Skeletal muscle cell (primary cell): ENCODE measurements at regions not wholly inside any gene's neighbourhood (a gene's known extent, or its start where the extent isn't known, plus 50 kb on each side); places are given as distances from the start of the nearest gene placed in this dataset.
"Not testable (repeated sequence)": the region's sequence is repeated elsewhere in the genome, so short reads cannot be mapped to it uniquely, and the experiment has no call there.

ENCODE experiments used
- DNase-seq: peaks from one replicate; pipeline ENCODE4 v3.0.0-alpha.2; 2010; ENCODE audit warnings: low read depth
- H3K4me3 ChIP-seq: 2 replicates; pipeline ENCODE4 v1.5.1; 2011; ENCODE audit warnings: low read depth, mild to moderate bottlenecking, control low read depth, low read length, moderate library complexity

DNA sequence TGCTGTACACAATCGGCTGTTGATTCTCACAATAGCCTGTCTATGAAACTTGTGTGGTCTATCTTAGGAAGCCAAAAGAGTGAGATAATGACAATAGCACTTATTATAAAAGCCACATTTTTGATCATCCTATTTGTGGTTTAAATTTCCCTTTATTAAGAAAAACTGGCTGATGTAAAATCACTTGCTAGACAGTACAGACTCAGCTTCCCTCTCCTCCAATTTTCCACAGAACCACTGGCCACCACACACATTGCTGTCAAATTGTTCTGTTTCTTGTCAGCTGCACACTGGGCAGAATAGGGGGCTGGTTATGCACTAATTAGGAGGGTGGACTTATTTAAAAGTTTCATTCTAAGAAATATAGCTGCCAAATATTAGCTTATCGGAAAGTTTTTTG lies 425.9 kb downstream of the EPHA3 start:
- DNase-seq, result no peak
- no peak overlapping the region for H3K4me3 ChIP-seq

DNA sequence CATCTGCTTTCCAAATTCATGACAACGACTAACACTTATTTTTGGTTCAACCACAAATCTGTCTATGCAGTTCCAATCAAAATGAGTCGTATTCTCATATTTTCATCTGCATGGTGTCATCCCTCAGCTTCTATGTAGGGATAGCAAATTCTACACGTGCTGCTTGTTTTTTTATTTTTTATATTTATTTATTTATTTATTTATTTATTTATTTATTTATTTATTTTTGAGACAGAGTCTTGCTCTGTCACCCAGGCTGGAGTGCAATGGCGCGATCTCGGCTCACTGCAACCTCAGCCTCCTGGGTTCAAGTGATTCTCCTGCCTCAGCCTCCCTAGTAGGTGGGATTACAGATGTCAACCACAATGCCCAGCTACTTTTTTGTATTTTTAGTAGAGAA lies 447.2 kb downstream of the EPHA3 start:
- DNase-seq, H3K4me3 ChIP-seq: not testable (repeated sequence)

DNA sequence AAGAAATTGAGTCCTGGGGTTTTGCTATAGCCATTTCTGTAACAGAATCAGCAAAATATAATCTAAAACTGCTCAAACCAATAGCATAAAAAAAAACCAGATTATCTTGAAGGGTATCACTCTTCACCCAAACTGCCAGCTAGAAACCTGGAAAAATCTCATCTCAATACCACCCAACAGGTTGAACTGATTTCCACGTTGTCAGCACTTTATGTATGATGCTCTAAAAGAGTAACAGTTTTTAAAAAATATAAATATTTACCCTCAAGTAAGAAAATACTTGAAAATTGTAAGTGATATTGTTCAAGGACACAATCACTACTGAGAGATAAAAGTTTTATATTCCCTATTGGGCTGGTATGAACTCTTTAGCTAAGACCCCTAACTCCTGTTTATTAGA lies 451.3 kb downstream of the EPHA3 start:
- no peak for DNase-seq
- H3K4me3 ChIP-seq, result no peak overlapping the region

DNA sequence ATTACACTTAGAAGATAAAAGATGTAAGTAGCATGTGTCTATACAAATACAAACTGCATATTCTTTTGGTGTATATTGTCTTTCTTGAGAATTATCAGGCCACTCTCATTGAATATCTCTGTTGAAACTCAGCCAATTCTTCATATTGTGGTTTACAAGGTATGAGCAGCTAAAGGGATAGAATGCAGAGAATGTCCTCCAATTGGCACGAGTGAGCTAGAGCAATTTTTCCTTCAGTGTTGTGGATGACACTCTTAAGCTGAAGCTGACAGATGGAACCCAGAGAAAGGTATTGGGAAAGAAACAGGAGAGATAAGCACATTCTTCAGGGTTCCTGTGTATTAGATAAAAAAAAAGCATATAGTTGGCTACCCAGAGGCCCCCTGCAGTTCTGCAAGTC lies 453.1 kb downstream of the EPHA3 start:
- DNase-seq, result peak; percentile 43
- no peak overlapping the region for H3K4me3 ChIP-seq

DNA sequence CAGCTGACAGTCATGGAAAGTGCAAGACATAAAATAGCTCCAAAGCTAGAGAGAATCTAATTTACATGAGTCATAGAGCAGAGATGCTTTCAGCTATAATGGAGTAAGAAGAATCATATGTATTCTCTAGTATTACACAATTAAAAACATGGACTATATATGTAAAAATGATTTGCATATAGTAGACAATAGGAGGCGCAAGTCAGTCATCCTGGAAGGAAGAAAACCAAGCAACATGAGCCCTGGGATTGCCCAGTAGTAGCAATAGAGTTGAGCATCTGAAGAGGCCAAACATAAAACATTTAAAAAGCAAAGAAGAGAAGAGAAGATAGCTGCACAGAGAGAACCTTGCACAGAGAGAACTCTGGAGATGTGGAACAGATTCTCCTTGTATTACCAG lies 455.0 kb downstream of the EPHA3 start:
- DNase-seq, result no peak
- no peak overlapping the region for H3K4me3 ChIP-seq

DNA sequence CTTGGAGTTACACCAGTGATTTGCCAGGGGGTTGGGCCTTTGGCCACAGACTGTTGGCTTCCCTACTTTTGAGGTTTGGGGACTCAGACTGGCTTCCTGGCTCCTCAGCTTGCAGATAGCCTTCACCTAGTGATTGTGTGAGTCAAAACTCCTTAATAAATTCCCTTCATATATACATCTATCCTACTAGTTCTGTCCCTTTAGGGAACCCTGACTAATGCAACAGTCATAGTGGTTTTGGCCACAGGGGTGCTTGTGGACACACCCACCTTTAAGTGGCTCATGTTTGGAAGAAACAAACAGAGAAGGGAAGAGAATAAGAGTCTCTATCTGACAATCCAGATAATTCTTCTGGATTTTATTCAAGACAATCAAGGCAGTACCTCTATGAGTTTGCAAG lies 457.7 kb downstream of the EPHA3 start:
- no peak overlapping the region for H3K4me3 ChIP-seq
- DNase-seq, result no peak

DNA sequence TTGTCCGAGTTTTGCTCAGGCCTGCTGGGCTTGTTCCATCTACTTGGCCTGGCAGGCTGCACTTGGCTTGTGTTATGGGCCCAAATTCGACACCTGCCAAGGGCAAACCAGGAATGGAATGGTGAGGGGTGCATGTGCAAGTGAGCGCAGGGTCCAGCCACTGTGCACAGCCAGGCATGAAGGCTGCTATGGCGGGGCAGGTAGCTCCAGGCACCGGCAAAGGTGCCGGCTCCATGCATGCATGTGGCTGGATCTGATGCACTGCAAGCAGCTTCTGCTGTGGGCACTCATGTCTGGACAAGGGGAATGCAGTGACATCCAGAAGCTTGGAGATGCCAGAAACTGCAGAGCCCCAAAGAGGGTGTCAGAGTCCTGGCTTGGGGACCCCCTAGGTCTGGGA lies 463.0 kb downstream of the EPHA3 start:
- no peak for DNase-seq
- H3K4me3 ChIP-seq, result no peak overlapping the region

DNA sequence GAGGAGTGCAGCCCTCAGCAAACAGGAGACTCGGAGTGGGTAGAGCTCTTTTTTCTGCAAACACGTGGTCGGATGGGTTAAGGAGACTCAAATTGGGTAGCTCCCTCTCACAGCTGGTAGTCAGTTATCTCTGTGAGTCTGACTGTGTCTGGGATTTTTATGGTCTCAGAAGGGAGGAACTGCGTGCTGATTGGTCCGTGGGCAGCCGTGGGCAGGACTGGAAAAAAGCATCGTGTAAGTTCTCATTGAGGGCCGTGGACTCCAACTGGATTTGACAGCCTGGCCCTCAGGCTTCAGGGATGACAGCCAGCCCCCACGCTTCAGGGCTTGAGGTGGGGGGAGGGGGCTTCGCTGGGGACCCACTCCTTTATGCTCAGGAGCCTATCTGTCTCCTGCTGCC lies 463.9 kb downstream of the EPHA3 start:
- no peak for DNase-seq
- H3K4me3 ChIP-seq, result no peak overlapping the region

DNA sequence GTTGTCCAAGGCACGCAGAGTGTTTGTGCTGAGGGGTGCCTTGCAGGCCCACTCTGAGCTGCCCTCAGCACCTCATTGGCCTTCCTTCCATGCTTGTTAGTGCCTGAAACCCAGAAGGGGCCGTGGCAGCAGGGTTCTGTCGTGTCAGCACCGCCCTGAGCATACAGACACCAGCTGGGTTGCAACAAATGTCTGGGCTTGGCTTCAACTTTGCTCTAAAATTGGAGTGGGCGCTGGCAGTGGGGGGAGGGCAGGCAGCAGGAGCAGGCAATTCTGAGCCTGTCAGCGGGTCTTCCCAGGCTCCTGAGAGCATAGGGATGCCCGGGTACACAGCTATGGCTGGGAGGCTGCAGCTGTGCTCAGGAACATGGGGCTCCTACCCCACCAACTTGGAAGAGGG lies 464.3 kb downstream of the EPHA3 start:
- no peak for DNase-seq
- H3K4me3 ChIP-seq, result no peak overlapping the region

DNA sequence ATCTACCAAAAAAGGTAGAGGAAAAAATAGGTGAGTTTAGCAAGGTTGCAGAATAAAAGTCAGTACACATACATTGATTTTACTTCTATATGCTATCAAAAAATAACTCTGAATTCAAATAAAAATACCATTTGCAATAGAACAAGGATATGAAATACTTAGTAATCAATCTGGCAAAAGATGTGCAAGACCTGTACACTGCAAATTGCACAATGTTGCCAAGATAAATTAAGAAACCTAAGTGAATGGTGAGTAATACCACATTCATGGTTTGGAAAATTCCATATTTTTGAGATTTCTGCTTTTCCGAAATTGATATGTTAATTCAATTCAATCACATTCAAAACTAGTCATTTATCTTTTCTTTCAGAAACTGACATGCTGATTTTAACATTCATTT lies 464.8 kb downstream of the EPHA3 start:
- no peak for DNase-seq

DNA sequence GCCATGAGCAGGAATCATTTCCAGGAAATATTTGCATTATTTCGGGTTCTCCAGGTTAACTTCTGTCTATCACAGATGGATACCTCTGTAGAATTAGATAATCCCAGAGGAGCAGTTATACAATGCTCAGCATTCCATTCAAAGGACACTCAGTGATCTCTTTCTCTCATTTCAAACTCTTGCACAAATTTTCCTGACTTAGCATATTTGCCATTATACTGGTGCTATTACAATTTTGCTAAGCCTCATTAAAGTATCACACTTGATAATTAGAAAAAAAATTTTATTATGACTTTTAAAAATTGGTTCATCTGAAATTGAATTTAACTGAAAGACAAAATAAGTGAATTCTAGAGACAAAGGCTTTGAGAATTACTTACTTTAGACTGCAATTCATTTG lies 469.0 kb downstream of the EPHA3 start:
- DNase-seq, result no peak
- no peak overlapping the region for H3K4me3 ChIP-seq

More for the DNA sequence above, 464.8 kb downstream of the EPHA3 start:
- no peak overlapping the region for H3K4me3 ChIP-seq

DNA sequence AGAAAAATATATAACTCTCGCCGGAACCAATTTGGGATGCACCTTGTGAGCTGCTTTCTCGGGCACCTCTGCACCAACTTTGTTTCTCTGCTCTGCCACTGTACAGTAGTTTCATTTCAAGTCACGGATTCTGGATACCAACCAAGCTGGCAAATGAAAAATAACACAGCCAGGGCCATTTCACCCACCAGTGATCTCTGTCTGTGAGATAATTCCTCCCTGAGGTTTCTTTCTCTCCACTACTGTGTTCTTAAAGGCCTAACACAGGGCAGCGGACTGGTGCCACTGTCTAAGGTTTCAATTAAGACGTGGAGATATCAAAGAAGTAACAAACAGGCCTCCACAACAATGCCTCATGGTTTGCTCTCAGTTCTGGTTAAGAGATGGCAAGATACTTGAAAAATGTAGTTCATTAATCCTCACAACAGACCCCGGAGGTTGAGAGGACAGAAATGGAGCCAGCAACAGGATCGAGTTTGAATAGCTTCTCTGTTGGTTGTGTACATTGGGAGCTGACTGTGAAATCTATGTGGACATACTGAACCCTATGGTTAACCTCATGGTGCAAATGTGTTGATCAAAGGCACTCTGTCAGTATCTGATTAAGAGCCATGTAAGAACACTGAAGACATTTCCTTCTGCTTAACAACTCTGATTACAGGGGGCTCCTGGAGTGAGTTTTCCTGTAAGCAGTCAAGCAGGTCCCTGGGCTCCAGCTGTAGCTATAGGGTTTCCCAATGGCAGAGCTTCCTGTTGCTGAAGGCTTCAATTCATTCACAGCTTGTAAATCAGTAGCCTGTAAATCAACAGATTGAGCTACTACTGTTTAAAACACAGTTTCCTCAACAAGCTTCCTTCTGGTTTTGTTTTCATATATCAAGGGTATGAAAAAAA lies 470.5 kb downstream of the EPHA3 start:
- H3K4me3 ChIP-seq, result no peak overlapping the region

DNA sequence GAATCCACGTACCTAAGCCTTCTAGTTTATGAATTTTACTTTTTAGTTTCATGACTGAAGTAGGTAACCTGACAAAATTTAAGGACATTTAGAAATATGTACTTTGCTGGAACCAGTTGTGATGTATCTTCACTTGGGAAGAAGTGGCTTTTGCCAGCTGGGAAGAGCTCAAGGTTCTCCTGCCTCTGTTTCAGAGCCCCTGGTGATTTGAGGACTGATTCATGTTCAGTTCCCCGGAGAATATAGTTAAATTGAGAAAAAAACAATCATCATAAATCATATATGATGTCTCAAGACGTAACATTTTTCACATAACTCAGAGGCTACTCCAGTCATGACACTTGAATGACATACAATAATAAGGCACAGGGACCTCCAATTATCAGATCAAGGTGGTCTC lies 473.4 kb downstream of the EPHA3 start:
- no peak overlapping the region for H3K4me3 ChIP-seq
- DNase-seq, result no peak

More for the DNA sequence above, 470.5 kb downstream of the EPHA3 start:
- no peak for DNase-seq

DNA sequence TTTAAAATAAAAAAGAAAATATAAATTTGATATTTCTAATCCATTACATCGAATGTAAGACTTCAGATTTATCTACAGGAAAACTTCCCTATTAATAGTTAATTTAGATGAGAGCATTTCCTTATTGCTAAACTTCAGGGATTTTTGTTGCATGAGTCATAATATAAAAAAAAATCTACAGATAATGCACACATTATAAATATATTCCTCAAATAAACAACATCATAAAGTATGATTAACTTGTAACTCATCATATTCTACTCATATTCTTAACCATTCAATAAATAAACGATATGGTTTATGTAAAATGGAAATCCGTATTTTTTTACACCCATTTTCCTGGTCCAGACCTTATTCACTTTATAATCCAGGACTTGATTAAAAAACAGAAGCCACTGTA lies 477.0 kb downstream of the EPHA3 start:
- no peak for DNase-seq
- no peak overlapping the region for H3K4me3 ChIP-seq

DNA sequence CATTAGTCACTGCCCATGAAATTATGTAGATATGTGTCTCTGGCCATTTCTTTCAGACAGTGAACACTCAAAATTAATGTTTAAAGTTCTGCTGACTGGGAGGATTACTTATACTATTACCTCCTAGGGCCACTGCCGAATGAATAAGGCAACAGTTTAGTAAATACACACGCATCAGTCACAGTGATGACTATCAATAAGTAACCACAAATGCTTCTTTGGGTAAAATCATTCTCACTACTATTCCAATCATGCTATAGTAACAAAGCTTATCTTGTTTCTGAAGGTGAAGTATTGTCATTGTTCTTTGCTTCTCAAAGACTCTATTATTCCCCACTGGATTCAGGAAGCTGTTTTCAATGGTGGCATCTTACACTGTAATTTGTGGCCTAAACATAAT lies 478.8 kb downstream of the EPHA3 start:
- no peak for DNase-seq
- H3K4me3 ChIP-seq, result no peak overlapping the region

DNA sequence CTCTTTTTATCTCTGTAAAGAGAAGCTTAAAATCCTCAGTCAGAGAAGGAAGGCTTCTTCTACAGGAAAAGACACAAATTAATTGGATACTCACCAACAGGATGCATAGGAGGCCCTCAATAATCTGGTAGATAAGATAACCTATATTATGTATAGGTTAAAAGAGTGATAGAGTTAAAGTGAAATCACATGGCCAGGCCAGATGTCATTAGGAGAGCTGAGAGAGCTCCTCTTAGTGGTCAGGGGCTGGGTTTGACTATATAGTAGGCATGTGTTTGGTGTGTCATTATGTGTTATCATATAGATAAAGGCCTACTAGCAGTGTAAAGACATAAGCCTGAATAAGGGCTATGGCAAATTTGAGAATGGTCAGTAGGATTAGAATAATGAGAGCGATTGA lies 479.3 kb downstream of the EPHA3 start:
- no peak overlapping the region for H3K4me3 ChIP-seq
- no peak for DNase-seq

DNA sequence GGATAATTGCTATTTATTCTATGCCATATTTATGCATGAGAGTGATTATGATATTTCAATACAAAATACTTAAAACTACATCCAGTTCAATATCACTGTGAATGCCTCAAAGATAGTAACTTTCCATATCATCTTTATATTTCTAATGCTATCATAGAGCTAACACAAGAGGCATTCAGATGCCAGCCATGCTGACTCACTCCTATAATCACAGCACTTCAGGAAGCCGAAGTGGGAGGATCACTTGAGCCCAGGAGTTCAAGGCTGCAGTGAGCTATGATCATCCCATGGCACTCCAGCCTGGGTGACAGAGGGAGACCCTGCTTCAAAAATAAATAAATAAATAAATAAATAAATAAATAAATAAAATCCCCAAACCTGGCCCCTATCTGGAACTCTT lies 498.7 kb downstream of the EPHA3 start:
- no peak for DNase-seq
- H3K4me3 ChIP-seq, result no peak overlapping the region

DNA sequence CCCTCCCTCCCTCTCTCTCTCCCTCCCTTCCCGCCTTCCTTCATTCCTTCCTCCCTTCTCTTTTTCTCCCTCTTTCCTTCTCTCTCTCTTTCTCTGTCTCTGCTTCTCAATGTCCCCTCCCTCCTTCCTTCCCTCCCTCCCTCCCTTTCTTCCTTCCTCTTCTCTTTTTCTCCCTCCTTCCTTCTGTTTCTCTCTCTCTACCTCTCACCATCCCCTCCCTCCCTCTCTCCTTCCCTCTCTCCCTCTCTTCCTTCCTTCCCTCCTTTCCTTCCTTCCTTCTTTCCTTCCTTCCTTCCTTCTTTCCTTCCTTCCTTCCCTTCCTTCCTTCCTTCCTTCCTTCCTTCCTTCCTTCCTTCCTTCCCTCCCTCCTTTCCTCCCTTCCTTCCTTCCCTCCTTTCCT lies 504.6 kb downstream of the EPHA3 start:
- DNase-seq, result no peak
- H3K4me3 ChIP-seq, result no peak overlapping the region

DNA sequence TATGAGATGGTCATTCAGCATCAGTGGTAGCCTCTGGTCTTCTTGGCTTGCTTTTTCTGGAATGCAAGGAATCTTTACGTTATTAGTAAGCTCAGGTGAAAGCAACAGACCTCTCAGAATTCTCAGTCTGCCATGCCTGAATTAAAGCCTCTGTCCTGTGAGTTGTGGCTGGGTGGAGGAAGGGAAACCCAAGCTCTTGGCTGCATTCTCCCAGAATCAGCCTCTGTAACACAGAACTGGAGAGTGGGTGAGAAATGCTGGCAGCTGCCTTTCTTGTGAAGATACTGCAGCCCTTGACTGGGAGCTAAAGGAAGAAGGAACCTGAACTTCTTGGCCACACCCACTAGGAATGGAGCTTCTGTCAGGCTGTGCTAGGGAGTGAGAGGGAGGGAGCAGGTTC lies 505.8 kb downstream of the EPHA3 start:
- no peak overlapping the region for H3K4me3 ChIP-seq
- DNase-seq, result no peak

DNA sequence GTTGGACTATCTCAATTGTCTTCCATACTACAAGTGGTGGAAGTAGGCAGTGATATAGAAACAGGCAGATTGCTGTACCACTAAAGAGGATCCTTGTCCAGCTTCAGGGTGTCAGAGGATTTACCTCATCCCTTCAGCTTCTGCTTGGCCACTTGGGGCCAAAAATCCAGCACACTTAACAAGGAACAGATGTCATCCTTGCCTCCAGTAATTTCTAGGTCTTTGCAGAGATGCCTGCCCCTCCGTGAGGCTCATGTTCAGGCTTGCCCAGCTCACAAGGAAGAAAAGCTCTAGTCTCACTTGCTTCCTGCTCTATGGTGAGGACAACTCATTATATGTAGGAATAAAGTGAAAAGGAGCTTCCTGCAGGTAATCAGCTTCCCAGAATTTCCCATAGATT lies 510.3 kb downstream of the EPHA3 start:
- DNase-seq, result peak; percentile 21
- no peak overlapping the region for H3K4me3 ChIP-seq

DNA sequence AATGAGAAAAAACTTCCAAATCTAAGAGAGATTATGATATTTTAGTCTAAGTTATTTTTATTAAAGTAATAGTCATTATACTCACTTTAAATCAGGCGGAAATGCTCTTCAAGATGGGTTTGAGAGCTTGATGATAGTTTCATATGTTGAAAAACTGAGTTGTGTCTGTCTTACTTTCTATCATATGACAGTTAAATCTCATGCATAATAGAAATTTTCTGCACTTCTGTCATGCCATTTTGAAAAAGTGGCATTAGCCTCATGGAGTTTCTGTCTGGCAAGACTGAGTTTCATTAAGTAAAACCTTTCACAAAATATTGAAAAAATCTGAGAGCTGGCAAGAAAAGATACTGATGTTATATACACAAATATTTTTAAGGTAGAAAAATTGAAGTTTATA lies 511.8 kb downstream of the EPHA3 start:
- no peak for DNase-seq
- H3K4me3 ChIP-seq, result no peak overlapping the region
